Spleen (tissue), 7 donors: ENCODE measurements at regions not wholly inside any gene's neighbourhood (a gene's known extent, or its start where the extent isn't known, plus 50 kb on each side); places are given as distances from the start of the nearest gene placed in this dataset.

Source experiments
- POLR2A ChIP-seq, 3 donors: fragments of 450-650 bp; IDR thresholded peaks; one replicate each; pipeline ENCODE4 v1.5.1; 2017; ENCODE audit warnings: antibody characterized with exemption in 3 of 3, mild to moderate bottlenecking in 1 of 3
- POLR2AphosphoS5 ChIP-seq, 3 donors: sonication (generic); formaldehyde crosslinking; IDR thresholded peaks; one replicate each; pipeline ENCODE4 v1.5.1; 2017; ENCODE audit warnings: antibody characterized with exemption in 3 of 3
- TF ChIP-seq, protein P1 (sequence below), 11 experiments: fragments of 200-600 bp in 7 of 11; fragments of 450-650 bp in 4 of 11; sonication (generic) in 4 of 11; IDR thresholded peaks in 8 of 11; conservative IDR thresholded peaks in 3 of 11; 1 replicate in 7 of 11; 2 replicates in 4 of 11; pipeline versions ENCODE4 v1.4.0 to v1.8.0; 2016 to 2021; ENCODE audit warnings: antibody characterized with exemption in 11 of 11, inconsistent platforms in 4 of 11, mild to moderate bottlenecking in 1 of 11
- donor health status: DM: no; HTN: no; CAD: no; lungs with moderate emphysema.
- donor health status: DM: no; HTN: no; CAD: no.
- donor health status: DM: no; HTN: no; CAD: no.

DNA sequence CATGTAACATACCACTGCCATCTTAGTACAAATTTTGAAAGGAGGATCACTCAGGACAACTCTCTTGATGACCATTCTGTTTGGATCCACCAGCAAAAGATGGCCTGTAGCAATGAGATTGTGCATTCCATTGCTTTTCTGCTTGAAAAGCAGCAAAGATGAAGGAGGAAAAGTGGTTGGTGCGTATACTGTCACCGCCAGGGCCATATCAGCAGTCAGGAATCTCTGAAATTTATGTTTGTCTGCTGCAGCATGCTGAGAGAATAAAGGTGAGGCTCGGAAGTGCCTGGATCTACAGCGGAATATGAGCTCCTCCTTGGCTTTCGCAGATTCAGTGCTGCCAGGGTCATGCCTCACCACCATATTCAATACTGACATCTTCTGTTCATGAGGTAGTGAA lies 144.4 kb downstream of the GPBP1 start:
- TF ChIP-seq, protein P1, sequence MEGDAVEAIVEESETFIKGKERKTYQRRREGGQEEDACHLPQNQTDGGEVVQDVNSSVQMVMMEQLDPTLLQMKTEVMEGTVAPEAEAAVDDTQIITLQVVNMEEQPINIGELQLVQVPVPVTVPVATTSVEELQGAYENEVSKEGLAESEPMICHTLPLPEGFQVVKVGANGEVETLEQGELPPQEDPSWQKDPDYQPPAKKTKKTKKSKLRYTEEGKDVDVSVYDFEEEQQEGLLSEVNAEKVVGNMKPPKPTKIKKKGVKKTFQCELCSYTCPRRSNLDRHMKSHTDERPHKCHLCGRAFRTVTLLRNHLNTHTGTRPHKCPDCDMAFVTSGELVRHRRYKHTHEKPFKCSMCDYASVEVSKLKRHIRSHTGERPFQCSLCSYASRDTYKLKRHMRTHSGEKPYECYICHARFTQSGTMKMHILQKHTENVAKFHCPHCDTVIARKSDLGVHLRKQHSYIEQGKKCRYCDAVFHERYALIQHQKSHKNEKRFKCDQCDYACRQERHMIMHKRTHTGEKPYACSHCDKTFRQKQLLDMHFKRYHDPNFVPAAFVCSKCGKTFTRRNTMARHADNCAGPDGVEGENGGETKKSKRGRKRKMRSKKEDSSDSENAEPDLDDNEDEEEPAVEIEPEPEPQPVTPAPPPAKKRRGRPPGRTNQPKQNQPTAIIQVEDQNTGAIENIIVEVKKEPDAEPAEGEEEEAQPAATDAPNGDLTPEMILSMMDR (IDR thresholded peaks at IDR 0.05 in 8 of 11, conservative IDR thresholded peaks at IDR 0.05 in 3 of 11) = no peak
- TF ChIP-seq POLR2AphosphoS5 (IDR thresholded peaks at IDR 0.05) (no peak), POLR2A (IDR thresholded peaks at IDR 0.05) (no peak)
